ENCODE measurements at regions not wholly inside any gene's neighbourhood (a gene's known extent, or its start where the extent isn't known, plus 50 kb on each side); places are given as distances from the start of the nearest gene placed in this dataset.

DNA sequence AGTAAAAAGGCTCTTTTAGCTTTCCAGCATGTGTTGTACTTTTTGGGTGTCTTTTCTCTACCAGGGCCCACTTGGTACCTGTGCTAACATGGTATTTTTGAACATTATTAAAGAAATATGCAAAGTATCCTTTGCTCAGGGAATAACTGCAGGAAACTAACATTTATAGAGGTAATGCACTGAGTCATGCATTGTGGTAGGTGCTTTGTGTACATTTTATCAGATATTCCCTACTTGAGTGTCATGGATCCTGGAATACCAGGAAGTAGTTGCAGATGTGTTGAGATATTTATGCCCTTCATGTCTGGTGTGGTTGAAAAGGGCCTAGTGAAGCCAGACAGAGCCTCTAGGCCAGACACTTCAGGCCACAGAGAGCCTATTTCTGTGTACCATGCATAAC, 215.5 kb upstream of the CYRIA start:
- no peak overlapping the region for H3K14ac ChIP-seq (ENCODE audit: insufficient read depth, low read length)
- peaks cover 7 to 8% of the 10 kb centered on the region in 2 experiments; a peak in 3 of 4 replicates for H3K4me1 Mint-ChIP-seq

More for the DNA sequence above, 215.5 kb upstream of the CYRIA start:
- Histone ChIP-seq H2BK20ac (ENCODE audit: low read depth, low read length, poor library complexity, severe bottlenecking) (no peak overlapping the region), H3K9ac (ENCODE audit: extremely low read depth, insufficient read length, low read length) (no peak overlapping the region), H2BK15ac (ENCODE audit: low read depth, low read length) (no peak overlapping the region), H4K8ac (replicated peaks; ENCODE audit: insufficient read length, low read depth, low read length) (no peak overlapping the region), H3K27ac (ENCODE audit: insufficient read length, low read depth, low read length) (no peak overlapping the region), H2BK12ac (ENCODE audit: insufficient read length, low read depth, low read length) (no peak overlapping the region), H2AFZ (ENCODE audit: low read length) (no peak overlapping the region), H3K18ac (ENCODE audit: insufficient read length, low read depth, low read length) (no peak overlapping the region), H3K27me3 (ENCODE audit: insufficient read depth, low read length) (no peaks in the 10 kb centered on the region), H3K56ac (ENCODE audit: insufficient read length, low read depth, low read length) (no peak overlapping the region), H3K4me2 (ENCODE audit: insufficient read depth, insufficient read length, low read length) (no peak overlapping the region), H3K4ac (ENCODE audit: low read depth, low read length) (no peak overlapping the region), H2BK5ac (ENCODE audit: insufficient read length, low read length) (no peak overlapping the region), H2BK120ac (ENCODE audit: low read depth, low read length, poor library complexity, severe bottlenecking) (no peak overlapping the region), H4K5ac (ENCODE audit: insufficient read length, low read depth, low read length) (no peak overlapping the region), H3K4me1 (ENCODE audit: insufficient read depth, low read length) (peaks cover 2% of the 10 kb centered on the region; the same call in 1 of the 2 replicates), H3K23ac (ENCODE audit: insufficient read length, low read depth, low read length) (no peak overlapping the region), H3K79me2 (ENCODE audit: insufficient read depth, low read length) (no peaks in the 10 kb centered on the region), H3K9me3 (ENCODE audit: control insufficient read depth, low read depth, low read length) (no peaks in the 10 kb centered on the region), H4K20me1 (ENCODE audit: control insufficient read depth, insufficient read depth, insufficient read length) (no peaks in the 10 kb centered on the region), H4K91ac (ENCODE audit: insufficient read length, low read depth, low read length) (no peak overlapping the region), H2AK5ac (ENCODE audit: insufficient read length, low read length) (no peak overlapping the region), H3K79me1 (ENCODE audit: insufficient read depth, low read depth, low read length, poor library complexity, severe bottlenecking) (no peaks in the 10 kb centered on the region), H3K23me2 (ENCODE audit: insufficient read length, low read depth, low read length, poor library complexity, severe bottlenecking) (no peaks in the 10 kb centered on the region), H3T11ph (ENCODE audit: low read length) (no peak overlapping the region)
- H3K27ac Mint-ChIP-seq, result no peak overlapping the region
- TF ChIP-seq, protein P1, sequence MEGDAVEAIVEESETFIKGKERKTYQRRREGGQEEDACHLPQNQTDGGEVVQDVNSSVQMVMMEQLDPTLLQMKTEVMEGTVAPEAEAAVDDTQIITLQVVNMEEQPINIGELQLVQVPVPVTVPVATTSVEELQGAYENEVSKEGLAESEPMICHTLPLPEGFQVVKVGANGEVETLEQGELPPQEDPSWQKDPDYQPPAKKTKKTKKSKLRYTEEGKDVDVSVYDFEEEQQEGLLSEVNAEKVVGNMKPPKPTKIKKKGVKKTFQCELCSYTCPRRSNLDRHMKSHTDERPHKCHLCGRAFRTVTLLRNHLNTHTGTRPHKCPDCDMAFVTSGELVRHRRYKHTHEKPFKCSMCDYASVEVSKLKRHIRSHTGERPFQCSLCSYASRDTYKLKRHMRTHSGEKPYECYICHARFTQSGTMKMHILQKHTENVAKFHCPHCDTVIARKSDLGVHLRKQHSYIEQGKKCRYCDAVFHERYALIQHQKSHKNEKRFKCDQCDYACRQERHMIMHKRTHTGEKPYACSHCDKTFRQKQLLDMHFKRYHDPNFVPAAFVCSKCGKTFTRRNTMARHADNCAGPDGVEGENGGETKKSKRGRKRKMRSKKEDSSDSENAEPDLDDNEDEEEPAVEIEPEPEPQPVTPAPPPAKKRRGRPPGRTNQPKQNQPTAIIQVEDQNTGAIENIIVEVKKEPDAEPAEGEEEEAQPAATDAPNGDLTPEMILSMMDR (conservative IDR thresholded peaks at IDR 0.05), result no peak
- H3K36me3 Mint-ChIP-seq (ENCODE audit: insufficient read depth in 1 of 3, low read depth in 3 of 3), result no peaks in the 10 kb centered on the region
- H3K9me3 Mint-ChIP-seq, result no peaks in the 10 kb centered on the region
- no peaks in the 10 kb centered on the region for H3K27me3 Mint-ChIP-seq (ENCODE audit: low read depth)
- DNase-seq, result no peak
- H3K4me3 Mint-ChIP-seq, result no peak overlapping the region

Measured in H9 (cell line).